ENCODE measurements at regions not wholly inside any gene's neighbourhood (a gene's known extent, or its start where the extent isn't known, plus 50 kb on each side); places are given as distances from the start of the nearest gene placed in this dataset.

- TF ChIP-seq E2F8 (IDR thresholded peaks at IDR 0.05; ENCODE audit: low read depth, partially characterized antibody): no peak
- no peak for TF ChIP-seq PAX5 (IDR thresholded peaks at IDR 0.05; ENCODE audit: borderline replicate concordance, low read depth, low read length)
- no peak for TF ChIP-seq GATAD2B (conservative IDR thresholded peaks at IDR 0.05; ENCODE audit: low read depth)
- TF ChIP-seq USF2 (IDR thresholded peaks at IDR 0.05; ENCODE audit: borderline replicate concordance, low read depth, low read length): no peak
- no peak for TF ChIP-seq JUNB (IDR thresholded peaks at IDR 0.05)
These were observed 136.5 kb upstream of the NETO1 start (continued) for GRCh38 chr18:73004260-73004659.

- H4K20me1 ChIP-seq (ENCODE audit: control insufficient read depth, insufficient read depth): no peaks in the 10 kb centered on the region
- BruUV-seq (replicated peaks): no TSS peak
- no peaks in the 10 kb centered on the region; the same call in 2 of the 3 replicates for H3K9me3 ChIP-seq (replicated peaks; ENCODE audit: control insufficient read depth, insufficient read depth, low read length)
- ATAC-seq (no peak), DNase-seq (ENCODE audit: low read depth, low spot score) (no peak), FAIRE-seq (no peak)
- ChIA-PET POLR2A (no interaction called here), CTCF (no interaction called here), SMC1A (ENCODE audit: uncharacterized antibody, unreplicated experiment) (no interaction called here), RAD21 (ENCODE audit: unreplicated experiment) (no interaction called here)
- intact Hi-C loops (cut with micrococcal nuclease; ENCODE audit: unreplicated experiment): loop anchor here (10.0 kb wide), 1 partner anchor 135 kb away; no protein-coding TSS in a partner anchor
- no peaks in the 10 kb centered on the region for H3K4me1 ChIP-seq (ENCODE audit: control insufficient read depth, insufficient read depth, low read length)
- in situ Hi-C loops (cut with MboI): no loop called here
- no peaks in the 10 kb centered on the region for H3K36me3 ChIP-seq (ENCODE audit: control insufficient read depth in 2 of 2, insufficient read depth in 2 of 2, low read length in 1 of 2)
- H2AFZ ChIP-seq (ENCODE audit: control insufficient read depth, low read depth, low read length): no peak overlapping the region
- no peak overlapping the region for H3K9ac ChIP-seq (ENCODE audit: control insufficient read depth, insufficient read depth, low read length)
- H3K27ac ChIP-seq (ENCODE audit: control insufficient read depth, insufficient read depth): no peak overlapping the region
- no peaks in the 10 kb centered on the region for H3K79me2 ChIP-seq (ENCODE audit: control insufficient read depth, insufficient read depth, low read length)
- H3K27me3 ChIP-seq (replicated peaks in 1 of 2; ENCODE audit: control insufficient read depth in 2 of 2, insufficient read depth in 2 of 2, low read length in 1 of 2): no peaks in the 10 kb centered on the region
- H3K4me2 ChIP-seq (ENCODE audit: control insufficient read depth, insufficient read depth): no peak overlapping the region
- H3K4me3 ChIP-seq: no peak overlapping the region
- TF ChIP-seq CTCF (IDR thresholded peaks at IDR 0.05 in 2 of 3, conservative IDR thresholded peaks at IDR 0.05 in 1 of 3; ENCODE audit: control insufficient read depth in 2 of 3, extremely low read depth in 1 of 3, insufficient read depth in 1 of 3, low read depth in 3 of 3, low read length in 3 of 3) (no peak), FOXM1 (IDR thresholded peaks at IDR 0.05; ENCODE audit: low read depth, low read length) (no peak), POLR2AphosphoS5 (IDR thresholded peaks at IDR 0.05; ENCODE audit: low read length) (no peak), CHD1 (IDR thresholded peaks at IDR 0.05; ENCODE audit: low read depth, low read length) (no peak), BMI1 (IDR thresholded peaks at IDR 0.05; ENCODE audit: borderline replicate concordance) (no peak), IKZF2 (IDR thresholded peaks at IDR 0.05) (no peak), ATF3 (IDR thresholded peaks at IDR 0.05; ENCODE audit: borderline replicate concordance, extremely low read depth, low read depth, low read length) (no peak), CREB1 (IDR thresholded peaks at IDR 0.05; ENCODE audit: low read depth) (no peak), ZNF622 (IDR thresholded peaks at IDR 0.05) (no peak), NRF1 (conservative IDR thresholded peaks at IDR 0.05; ENCODE audit: low read depth, low read length) (no peak), PAX5 (IDR thresholded peaks at IDR 0.05; ENCODE audit: borderline replicate concordance, low read depth, low read length) (no peak), SIX5 (IDR thresholded peaks at IDR 0.05; ENCODE audit: low read depth, low read length, severe bottlenecking) (no peak), NFYA (IDR thresholded peaks at IDR 0.05; ENCODE audit: borderline replicate concordance, low read depth, low read length) (no peak), TCF7 (IDR thresholded peaks at IDR 0.05; ENCODE audit: borderline replicate concordance) (no peak), MXI1 (IDR thresholded peaks at IDR 0.05; ENCODE audit: low read depth, low read length) (no peak)
These were observed 132.3 kb upstream of the NETO1 start for GRCh38 chr18:72999971-73000607.
